NCI-H446 treated with DMSO at 0.1 percent for 48 hours (cell line): ENCODE measurements at regions not wholly inside any gene's neighbourhood (a gene's known extent, or its start where the extent isn't known, plus 50 kb on each side); places are given as distances from the start of the nearest gene placed in this dataset.

ENCODE experiments used
- DNase-seq: peaks from one replicate; lab custom pipeline; 2025; lab: John Stamatoyannopoulos, UW

GRCh38 chr2:2848621-2849333, 517.7 kb upstream of the MYT1L start:
- peak; percentile 76 for DNase-seq

DNA sequence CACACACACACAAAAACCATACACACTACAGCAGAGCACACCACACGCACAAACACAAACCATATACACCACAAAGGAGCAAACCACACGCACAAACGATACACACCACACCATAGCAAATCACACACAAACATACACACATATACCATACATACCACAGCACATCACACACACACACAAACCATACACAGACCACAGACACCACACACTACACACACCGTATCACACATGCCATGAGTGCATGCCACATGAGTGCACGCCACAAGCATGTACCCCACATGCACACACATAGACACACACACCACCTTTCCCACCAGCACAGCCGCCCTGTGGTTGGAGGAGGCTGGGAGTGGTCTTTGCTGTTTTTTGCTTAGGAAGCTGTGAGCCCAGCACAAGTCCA, 517.1 kb upstream of the MYT1L start:
- no peak for DNase-seq

DNA sequence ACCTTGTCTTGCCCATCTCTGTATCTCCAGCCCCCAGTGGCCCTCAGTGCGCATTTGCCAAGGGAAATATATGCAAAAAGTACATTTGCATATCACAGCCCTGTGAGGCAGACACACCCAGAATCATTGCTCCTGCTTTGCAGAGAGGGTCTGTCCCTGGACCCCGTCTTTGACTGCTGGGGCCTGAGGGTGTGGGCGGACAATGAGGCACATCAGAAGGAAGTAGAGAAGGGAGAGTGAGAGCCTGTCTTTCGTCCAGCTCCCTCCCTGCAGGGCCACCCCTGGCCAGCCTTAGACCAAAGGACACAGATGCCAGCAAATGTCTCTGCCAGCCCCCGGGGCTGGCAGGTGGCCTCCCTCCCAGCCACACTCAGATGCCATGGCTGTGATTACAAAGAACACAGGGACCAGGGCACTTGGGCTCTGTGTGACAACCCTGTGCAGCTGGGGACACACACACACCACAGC, 516.2 kb upstream of the MYT1L start:
- no peak for DNase-seq

GRCh38 chr2:2846332-2847208, 515.5 kb upstream of the MYT1L start:
- peak; percentile 95 for DNase-seq

GRCh38 chr2:2845806-2846315, 514.8 kb upstream of the MYT1L start:
- DNase-seq = peak; percentile 85

GRCh38 chr2:2845267-2845666, 514.2 kb upstream of the MYT1L start:
- DNase-seq = no peak

GRCh38 chr2:2843969-2844548, 513.0 kb upstream of the MYT1L start:
- no peak for DNase-seq

- DNase-seq = no peak
Observed at GRCh38 chr2:2842466-2842865, 511.4 kb upstream of the MYT1L start.

- DNase-seq = no peak
Observed at GRCh38 chr2:2840681-2841300, 509.7 kb upstream of the MYT1L start.

DNA sequence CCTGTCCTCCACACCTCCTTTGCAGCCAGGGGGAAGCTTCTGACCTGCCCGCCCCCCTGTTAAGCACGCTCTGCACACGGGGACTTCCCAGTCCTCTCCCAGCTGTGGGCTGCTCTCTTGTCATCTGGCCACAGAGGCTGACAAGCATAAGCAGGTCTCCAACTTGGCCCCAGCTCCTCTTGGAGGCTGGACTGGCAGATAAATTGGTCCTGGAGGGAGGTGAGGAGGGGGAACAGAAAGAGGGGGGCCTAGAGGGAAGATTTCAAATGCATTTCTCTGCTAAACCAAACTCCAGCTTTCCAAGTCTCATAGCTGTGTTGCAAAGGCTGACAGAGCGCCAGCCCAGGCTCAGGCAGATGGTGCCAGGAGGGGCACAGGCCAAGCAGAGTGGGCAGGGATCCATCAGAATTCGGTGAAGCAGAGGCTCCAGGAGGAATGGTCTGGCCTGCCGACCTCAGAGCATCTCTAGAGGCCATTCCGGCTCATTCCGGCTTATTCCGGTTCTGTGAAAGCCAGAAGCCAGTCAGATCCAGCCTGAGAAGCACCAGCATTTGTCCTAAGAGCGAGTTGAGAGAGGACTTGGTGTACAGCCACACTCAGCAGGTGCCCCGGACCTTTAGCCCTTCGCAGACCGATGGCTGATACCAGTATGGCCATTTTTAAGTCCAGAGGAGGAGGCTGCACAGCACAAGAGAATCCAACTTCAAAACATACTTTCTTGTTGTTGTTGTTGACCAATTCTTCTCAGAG, 508.9 kb upstream of the MYT1L start:
- DNase-seq = peak; percentile 83

DNA sequence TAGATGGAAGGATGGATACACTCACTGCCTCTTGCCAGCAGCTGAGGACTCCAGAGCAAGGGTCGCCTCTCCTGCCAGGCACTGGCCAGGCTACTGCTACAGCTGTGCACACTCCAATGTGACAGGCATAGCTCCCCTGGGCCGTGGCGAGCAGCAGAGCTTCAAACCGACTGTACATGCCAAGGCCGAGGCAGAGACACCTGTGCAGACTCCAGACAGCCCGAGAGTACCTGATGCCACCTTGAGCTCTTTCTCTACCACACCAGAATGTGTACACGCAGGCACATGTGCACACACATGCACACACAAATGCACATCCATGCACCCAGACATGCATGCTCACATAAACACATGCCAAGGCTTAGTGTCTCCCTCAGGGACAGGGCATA, 508.3 kb upstream of the MYT1L start:
- no peak for DNase-seq

DNA sequence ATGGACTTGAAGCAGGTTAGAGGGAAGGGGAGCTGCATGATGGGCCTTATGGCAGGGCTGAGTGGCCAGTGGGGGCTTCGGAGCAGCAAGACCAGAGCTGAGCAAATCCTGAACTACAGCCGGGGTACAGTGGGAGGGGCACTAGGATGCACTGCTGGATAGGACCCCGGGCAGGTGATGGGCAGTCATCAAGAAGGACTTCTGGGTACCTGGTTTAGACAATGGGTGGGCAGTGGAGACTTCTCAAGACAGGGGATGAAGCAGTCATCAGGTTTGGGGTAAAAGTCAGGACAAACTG, 507.4 kb upstream of the MYT1L start:
- DNase-seq = no peak

GRCh38 chr2:2837746-2838547, 506.9 kb upstream of the MYT1L start:
- DNase-seq = no peak

- DNase-seq = no peak
Observed at GRCh38 chr2:2836343-2837070, 505.4 kb upstream of the MYT1L start.

DNA sequence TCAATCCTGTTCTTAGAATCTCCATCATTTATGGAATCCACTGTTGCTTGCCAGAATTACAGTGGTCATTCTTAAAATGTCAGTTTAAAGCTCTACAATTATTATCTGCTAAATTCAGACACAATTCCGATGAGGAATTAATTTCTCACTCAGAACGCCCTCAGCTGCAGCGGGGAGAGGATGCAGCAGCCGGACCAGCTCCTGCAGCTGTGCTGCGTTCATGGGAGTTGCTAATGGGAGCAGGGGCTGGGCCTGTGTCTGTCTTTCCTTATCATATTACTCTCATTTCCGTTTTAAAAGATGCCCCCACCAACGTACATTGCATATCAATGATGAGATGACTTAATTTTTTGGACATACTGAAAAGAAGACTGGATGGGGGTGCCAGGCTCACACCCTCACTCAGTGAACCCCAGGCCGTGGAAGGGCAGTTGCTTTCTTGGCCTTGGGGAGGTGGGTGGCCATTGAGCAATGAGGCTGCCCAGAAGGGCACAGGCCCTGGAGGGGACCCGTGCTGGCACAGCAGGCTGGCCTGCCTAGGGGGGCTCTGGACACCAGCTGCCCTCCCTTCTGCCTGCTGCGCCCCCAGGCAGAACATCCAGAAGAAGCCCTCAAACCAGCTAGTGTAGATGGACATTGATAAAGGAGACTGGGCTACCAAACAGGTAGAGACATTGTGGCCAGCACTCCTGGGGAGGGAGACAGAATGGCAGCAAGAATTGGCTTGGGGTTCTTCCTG, 503.6 kb upstream of the MYT1L start:
- DNase-seq = no peak

DNA sequence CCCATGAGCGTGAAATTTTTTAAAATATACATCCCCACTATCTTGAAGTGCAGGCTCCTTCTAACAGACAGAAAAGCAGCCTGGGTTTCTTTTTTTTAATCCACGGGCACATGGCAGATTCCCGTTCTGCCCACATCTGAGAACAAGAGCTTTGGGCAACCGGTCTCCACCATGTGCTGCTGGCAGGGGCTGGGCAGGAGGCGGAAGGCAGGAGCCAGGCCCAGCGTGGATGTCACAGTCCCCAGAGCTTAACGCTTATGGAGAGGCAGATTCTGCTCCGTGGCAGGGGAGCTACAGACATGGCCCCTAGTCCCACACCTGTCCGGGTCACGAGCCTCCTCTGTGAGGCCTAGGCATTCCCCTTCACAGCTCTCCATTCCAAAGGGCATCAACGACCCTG, 503.0 kb upstream of the MYT1L start:
- DNase-seq = no peak

DNA sequence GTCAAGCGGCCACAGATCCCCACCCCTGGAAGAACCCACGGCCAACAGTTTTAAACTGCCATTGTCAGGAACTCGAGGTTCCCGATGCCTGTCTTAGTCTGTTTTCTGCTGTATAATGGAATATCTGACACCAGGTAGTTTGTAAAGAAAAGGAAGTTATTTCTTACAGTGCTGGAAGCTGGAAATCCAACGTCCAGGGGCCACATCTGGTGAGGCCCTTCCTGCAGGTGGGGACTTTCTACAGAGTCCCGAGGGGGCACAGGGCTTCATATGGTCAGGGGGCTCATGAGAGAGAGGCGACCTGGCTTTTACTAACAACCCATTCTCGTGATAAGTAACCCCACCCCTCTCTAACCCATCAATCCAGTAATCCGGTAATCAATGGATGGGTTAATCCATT, 501.6 kb upstream of the MYT1L start:
- DNase-seq = no peak

DNA sequence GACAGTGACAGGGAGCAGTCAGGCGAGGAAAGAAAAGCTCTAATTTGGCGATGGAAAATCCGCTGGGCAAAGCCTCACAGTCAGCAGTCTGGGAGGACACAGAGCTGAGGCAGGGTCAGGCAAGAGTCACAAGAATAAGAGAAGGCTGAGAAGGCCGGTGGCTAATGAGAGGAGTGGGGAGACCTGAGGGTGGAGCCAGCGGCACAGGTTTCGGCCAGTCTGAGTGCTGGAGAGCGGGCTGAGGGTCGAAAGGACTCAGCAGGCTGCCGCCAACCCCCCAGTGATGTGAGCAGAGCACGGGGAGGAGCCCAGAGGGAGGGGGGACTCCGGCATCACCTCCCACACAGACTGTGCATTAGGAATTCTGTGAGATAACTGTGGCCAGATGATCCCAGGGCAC, 500.6 kb upstream of the MYT1L start:
- no peak for DNase-seq

- DNase-seq = no peak
Observed at GRCh38 chr2:2830576-2830975, 499.5 kb upstream of the MYT1L start.
